Upper lobe of left lung (tissue), 4 donors: ENCODE measurements at regions not wholly inside any gene's neighbourhood (a gene's known extent, or its start where the extent isn't known, plus 50 kb on each side); places are given as distances from the start of the nearest gene placed in this dataset.

Source experiments
- POLR2A ChIP-seq, 4 donors: fragments of 450-650 bp; IDR thresholded peaks; one replicate each; pipeline ENCODE4 v1.5.1; 2016 to 2017; ENCODE audit warnings: antibody characterized with exemption in 4 of 4, mild to moderate bottlenecking in 2 of 4
- TF ChIP-seq, protein P1 (sequence below), 6 experiments: fragments of 450-650 bp in 4 of 6; fragments of 200-600 bp in 2 of 6; sonication (generic) in 2 of 6; IDR thresholded peaks; one replicate each; pipeline ENCODE4 v1.5.1; 2016 to 2019; ENCODE audit warnings: antibody characterized with exemption in 6 of 6

DNA sequence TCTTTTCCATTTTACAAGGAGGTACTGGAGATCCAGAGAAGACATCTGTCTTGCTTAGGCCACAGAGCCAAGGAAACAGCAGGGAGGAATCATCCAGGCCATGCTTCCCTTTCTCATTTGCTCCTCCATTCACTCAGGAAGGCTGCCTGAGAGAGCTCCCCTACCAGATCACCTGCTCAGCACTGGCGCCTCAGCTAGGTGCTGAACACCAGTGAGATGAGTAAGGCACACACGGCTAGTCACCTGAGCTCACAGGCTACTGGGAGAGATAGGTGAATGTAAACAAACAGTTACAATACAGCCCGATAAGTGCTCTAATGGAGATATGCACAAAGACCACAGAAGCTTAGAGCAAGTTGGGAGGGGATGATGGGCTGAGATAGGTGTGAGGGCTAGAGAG lies 149.8 kb upstream of the ARHGEF9 start:
- TF ChIP-seq, protein P1, sequence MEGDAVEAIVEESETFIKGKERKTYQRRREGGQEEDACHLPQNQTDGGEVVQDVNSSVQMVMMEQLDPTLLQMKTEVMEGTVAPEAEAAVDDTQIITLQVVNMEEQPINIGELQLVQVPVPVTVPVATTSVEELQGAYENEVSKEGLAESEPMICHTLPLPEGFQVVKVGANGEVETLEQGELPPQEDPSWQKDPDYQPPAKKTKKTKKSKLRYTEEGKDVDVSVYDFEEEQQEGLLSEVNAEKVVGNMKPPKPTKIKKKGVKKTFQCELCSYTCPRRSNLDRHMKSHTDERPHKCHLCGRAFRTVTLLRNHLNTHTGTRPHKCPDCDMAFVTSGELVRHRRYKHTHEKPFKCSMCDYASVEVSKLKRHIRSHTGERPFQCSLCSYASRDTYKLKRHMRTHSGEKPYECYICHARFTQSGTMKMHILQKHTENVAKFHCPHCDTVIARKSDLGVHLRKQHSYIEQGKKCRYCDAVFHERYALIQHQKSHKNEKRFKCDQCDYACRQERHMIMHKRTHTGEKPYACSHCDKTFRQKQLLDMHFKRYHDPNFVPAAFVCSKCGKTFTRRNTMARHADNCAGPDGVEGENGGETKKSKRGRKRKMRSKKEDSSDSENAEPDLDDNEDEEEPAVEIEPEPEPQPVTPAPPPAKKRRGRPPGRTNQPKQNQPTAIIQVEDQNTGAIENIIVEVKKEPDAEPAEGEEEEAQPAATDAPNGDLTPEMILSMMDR (IDR thresholded peaks at IDR 0.05): no peak
- no peak for TF ChIP-seq POLR2A (IDR thresholded peaks at IDR 0.05)
